DOHH2 (cell line): ENCODE measurements at regions not wholly inside any gene's neighbourhood (a gene's known extent, or its start where the extent isn't known, plus 50 kb on each side); places are given as distances from the start of the nearest gene placed in this dataset.

Experiments
- EZH2phosphoT487 ChIP-seq: fragments of 200-600 bp; sonication (generic); IDR thresholded peaks from 2 replicates; pipeline ENCODE4 v1.6.1; 2017; ENCODE audit warnings: borderline replicate concordance, mild to moderate bottlenecking, antibody characterized with exemption, low read length, moderate library complexity, mixed read lengths
- TF ChIP-seq, protein P1 (sequence below): fragments of 200-600 bp; sonication (generic); IDR thresholded peaks from one replicate; pipeline ENCODE4 v1.5.1; 2014; ENCODE audit warnings: antibody characterized with exemption, mild to moderate bottlenecking, low read depth, low read length; ENCODE audit not compliant: poor library complexity, severe bottlenecking

DNA sequence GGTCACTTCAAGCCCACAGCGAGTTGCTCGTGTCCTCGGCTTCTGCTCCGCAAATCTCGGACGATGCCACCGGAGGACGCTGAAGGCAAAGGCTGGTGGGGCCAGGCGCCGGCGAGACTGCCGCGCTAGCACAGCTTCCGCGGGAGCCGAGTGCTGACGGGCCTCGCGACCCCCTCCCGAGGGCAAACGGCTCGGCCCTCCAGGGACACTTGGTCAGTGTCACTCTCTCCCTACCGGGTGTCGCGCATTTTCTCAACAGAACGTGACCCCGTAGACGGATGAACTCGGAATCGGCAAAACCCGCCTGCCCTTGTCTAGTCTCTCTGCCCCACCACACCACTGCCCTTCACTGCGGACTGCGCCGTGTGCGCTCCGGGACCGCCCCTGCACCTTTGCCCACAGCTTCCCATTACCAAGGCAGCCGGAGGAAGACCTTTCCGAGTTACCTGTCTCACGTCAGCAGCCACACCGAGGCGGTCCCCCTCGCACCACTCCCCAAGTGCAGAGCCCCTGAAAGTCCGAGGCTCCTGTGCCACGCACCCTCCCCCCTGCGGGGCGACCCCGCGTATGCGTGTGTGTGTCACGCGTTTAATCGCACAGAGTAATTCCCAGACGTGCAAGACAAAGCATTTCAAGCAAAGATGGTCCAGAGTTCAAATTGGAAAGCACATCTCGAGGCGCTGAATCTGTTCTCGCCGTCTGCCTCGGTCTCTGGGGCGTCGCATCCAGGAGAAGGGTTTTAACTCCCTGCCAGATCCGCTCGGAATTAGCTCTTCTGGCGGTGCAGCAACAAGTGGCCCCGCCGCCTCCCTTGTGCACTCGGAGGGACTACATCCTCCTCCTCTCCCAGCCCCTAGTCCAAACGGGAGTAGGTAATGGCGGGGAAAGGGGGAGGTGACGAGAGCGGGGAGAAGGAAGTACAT is 245.0 kb upstream of the TOPAZ1 start:
- TF ChIP-seq, protein P1, sequence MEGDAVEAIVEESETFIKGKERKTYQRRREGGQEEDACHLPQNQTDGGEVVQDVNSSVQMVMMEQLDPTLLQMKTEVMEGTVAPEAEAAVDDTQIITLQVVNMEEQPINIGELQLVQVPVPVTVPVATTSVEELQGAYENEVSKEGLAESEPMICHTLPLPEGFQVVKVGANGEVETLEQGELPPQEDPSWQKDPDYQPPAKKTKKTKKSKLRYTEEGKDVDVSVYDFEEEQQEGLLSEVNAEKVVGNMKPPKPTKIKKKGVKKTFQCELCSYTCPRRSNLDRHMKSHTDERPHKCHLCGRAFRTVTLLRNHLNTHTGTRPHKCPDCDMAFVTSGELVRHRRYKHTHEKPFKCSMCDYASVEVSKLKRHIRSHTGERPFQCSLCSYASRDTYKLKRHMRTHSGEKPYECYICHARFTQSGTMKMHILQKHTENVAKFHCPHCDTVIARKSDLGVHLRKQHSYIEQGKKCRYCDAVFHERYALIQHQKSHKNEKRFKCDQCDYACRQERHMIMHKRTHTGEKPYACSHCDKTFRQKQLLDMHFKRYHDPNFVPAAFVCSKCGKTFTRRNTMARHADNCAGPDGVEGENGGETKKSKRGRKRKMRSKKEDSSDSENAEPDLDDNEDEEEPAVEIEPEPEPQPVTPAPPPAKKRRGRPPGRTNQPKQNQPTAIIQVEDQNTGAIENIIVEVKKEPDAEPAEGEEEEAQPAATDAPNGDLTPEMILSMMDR: peak; percentile 53
- TF ChIP-seq EZH2phosphoT487: no peak
